HCT116 (cell line): ENCODE measurements at regions not wholly inside any gene's neighbourhood (a gene's known extent, or its start where the extent isn't known, plus 50 kb on each side); places are given as distances from the start of the nearest gene placed in this dataset.

ENCODE experiments used
- ATAC-seq: fragments of 200-7000 bp; cut with Tn5 transposase; 2 replicates; pipeline ENCODE4 v1.9.1; 2020; ENCODE audit warnings: mild to moderate bottlenecking, moderate library complexity
- BruUV-seq: library from RNA; stranded (reverse); fragments of 400-500 nt; replicated peaks from 2 replicates; lab custom pipeline; 2021; lab: Mats Ljungman, UMichigan
- CTCF ChIA-PET: fragments of 300-600 bp; sonication (Branson Sonifier 250); formaldehyde crosslinking; loops from one replicate; lab custom pipeline; 2021; ENCODE audit warnings: antibody characterized with exemption; lab: Charles Lee
- POLR2A ChIA-PET: fragments of 300-600, 350-600 bp; sonication (Branson Sonifier 250); formaldehyde crosslinking; loops from one replicate; lab custom pipeline; 2021; ENCODE audit warnings: antibody characterized with exemption; lab: Charles Lee
- RAD21 ChIA-PET, 2 experiments: fragments of 300-600 bp; sonication (Branson Sonifier 250); formaldehyde crosslinking; loops; one replicate each; lab custom pipeline; 2023; ENCODE audit warnings: low total read pairs in 2 of 2; ENCODE audit not compliant: uncharacterized antibody in 2 of 2, unreplicated experiment in 2 of 2, low non-redundant PET in 1 of 2; lab: Charles Lee
- DNase-seq: peaks from one replicate; pipeline ENCODE4 v3.0.0-alpha.2; 2010; ENCODE audit warnings: low read depth, low spot score
- H2AFZ ChIP-seq: fragments of 200-600 bp; shearing (Covaris generic), sonication (generic); 2 replicates; pipeline ENCODE4 v1.6.1; 2017; ENCODE audit warnings: low read depth, mixed run types, mixed read lengths, antibody characterized with exemption, low read length; ENCODE audit not compliant: poor library complexity, severe bottlenecking
- H3K27ac ChIP-seq: 2 replicates; pipeline ENCODE4 v1.5.1; 2012; ENCODE audit warnings: low read depth, low read length
- H3K27me3 ChIP-seq: fragments of 200-600 bp; sonication (generic); 2 replicates; pipeline ENCODE4 v1.6.1; 2016; ENCODE audit warnings: mixed run types, low read length, mixed read lengths; ENCODE audit not compliant: insufficient read depth
- H3K36me3 ChIP-seq, 2 experiments: fragments of 200-500 bp in 1 of 2; fragments of 200-600 bp in 1 of 2; sonication (Bioruptor generic) in 1 of 2; sonication (generic) in 1 of 2; 2 replicates each; pipeline versions ENCODE4 v1.5.1 to v1.6.1; 2014 to 2016; ENCODE audit warnings: low read length in 2 of 2, inconsistent platforms in 1 of 2, mixed read lengths in 1 of 2, mixed run types in 1 of 2; ENCODE audit not compliant: insufficient read depth in 2 of 2, control insufficient read depth in 1 of 2
- H3K4me1 ChIP-seq, 2 experiments: fragments of 200-600 bp in 1 of 2; sonication (generic) in 1 of 2; 2 replicates each; pipeline versions ENCODE4 v1.5.1 to v1.6.1; 2012 to 2017; ENCODE audit warnings: low read length in 2 of 2, inconsistent platforms in 1 of 2, mild to moderate bottlenecking in 1 of 2, mixed read lengths in 1 of 2, mixed run types in 1 of 2, moderate library complexity in 1 of 2; ENCODE audit not compliant: insufficient read depth in 2 of 2, control insufficient read depth in 1 of 2
- H3K4me2 ChIP-seq: fragments of 200-600 bp; sonication (generic); 2 replicates; pipeline ENCODE4 v1.6.1; 2017; ENCODE audit warnings: mixed run types, low read length, mixed read lengths
- H3K4me3 ChIP-seq, 2 experiments: fragments of 200-600 bp in 1 of 2; sonication (generic) in 1 of 2; replicated peaks in 1 of 2; 2 replicates each; pipeline ENCODE4 v1.5.1; 2011 to 2016; ENCODE audit warnings: low read length in 2 of 2, control low read depth in 1 of 2, low read depth in 1 of 2, mild to moderate bottlenecking in 1 of 2, mixed read lengths in 1 of 2, mixed run types in 1 of 2
- H3K79me2 ChIP-seq: fragments of 200-600 bp; sonication (generic); 2 replicates; pipeline ENCODE4 v1.6.1; 2017; ENCODE audit warnings: mild to moderate bottlenecking, mixed run types, low read length, moderate library complexity, mixed read lengths; ENCODE audit not compliant: insufficient read depth
- H3K9ac ChIP-seq: fragments of 200-600 bp; sonication (generic); 2 replicates; pipeline ENCODE4 v1.6.1; 2016; ENCODE audit warnings: low read length, mixed read lengths
- H3K9me2 ChIP-seq: fragments of 200-600 bp; sonication (generic), shearing (Covaris generic); 2 replicates; pipeline ENCODE4 v1.6.1; 2017; ENCODE audit warnings: mixed run types, mild to moderate bottlenecking, moderate library complexity; ENCODE audit not compliant: insufficient read depth
- H3K9me3 ChIP-seq, 2 experiments: fragments of 200-500 bp in 1 of 2; fragments of 200-600 bp in 1 of 2; sonication (Bioruptor generic) in 1 of 2; sonication (generic) in 1 of 2; 2 replicates each; pipeline ENCODE4 v1.6.1; 2014 to 2017; ENCODE audit warnings: low read length in 2 of 2, mixed read lengths in 2 of 2, inconsistent platforms in 1 of 2, low read depth in 1 of 2, mild to moderate bottlenecking in 1 of 2, mixed run types in 1 of 2, moderate library complexity in 1 of 2; ENCODE audit not compliant: control insufficient read depth in 1 of 2, insufficient read depth in 1 of 2
- H4K20me1 ChIP-seq: fragments of 200-600 bp; sonication (generic), shearing (Covaris generic); 2 replicates; pipeline ENCODE4 v1.6.1; 2017; ENCODE audit warnings: mixed run types, mild to moderate bottlenecking, moderate library complexity; ENCODE audit not compliant: insufficient read depth
- ATF3 ChIP-seq: IDR thresholded peaks from 2 replicates; pipeline ENCODE4 v1.6.1; 2012
- CBX3 ChIP-seq: IDR thresholded peaks from 2 replicates; pipeline ENCODE4 v1.6.1; 2012; ENCODE audit warnings: low read depth
- CTCF ChIP-seq, 3 experiments: fragments of 200-600 bp in 1 of 3; sonication (generic) in 1 of 3; IDR thresholded peaks in 2 of 3; conservative IDR thresholded peaks in 1 of 3; 2 replicates each; pipeline ENCODE4 v1.5.1; 2012 to 2017; ENCODE audit warnings: low read depth in 2 of 3, low read length in 2 of 3, antibody characterized with exemption in 1 of 3, borderline replicate concordance in 1 of 3, control low read depth in 1 of 3, mild to moderate bottlenecking in 1 of 3, mixed read lengths in 1 of 3, mixed run types in 1 of 3, moderate library complexity in 1 of 3; ENCODE audit not compliant: insufficient read depth in 1 of 3
- EZH2phosphoT487 ChIP-seq: fragments of 200-600 bp; IDR thresholded peaks from 2 replicates; pipeline ENCODE4 v1.6.1; 2018; ENCODE audit warnings: antibody characterized with exemption, borderline replicate concordance
- FOSL1 ChIP-seq: IDR thresholded peaks from 2 replicates; pipeline ENCODE4 v1.6.1; 2012; ENCODE audit warnings: low read depth
- POLR2AphosphoS5 ChIP-seq: IDR thresholded peaks from 2 replicates; pipeline ENCODE4 v1.6.1; 2011; ENCODE audit warnings: mild to moderate bottlenecking, low read depth, low read length, moderate library complexity
- RAD21 ChIP-seq: IDR thresholded peaks from 2 replicates; pipeline ENCODE4 v1.6.1; 2012; ENCODE audit warnings: low read depth, mild to moderate bottlenecking
- REST ChIP-seq: IDR thresholded peaks from 2 replicates; pipeline ENCODE4 v1.6.1; 2012; ENCODE audit warnings: low read depth
- SIN3A ChIP-seq: IDR thresholded peaks from 2 replicates; pipeline ENCODE4 v1.6.1; 2012; ENCODE audit warnings: low read depth
- SP1 ChIP-seq: IDR thresholded peaks from 2 replicates; pipeline ENCODE4 v1.6.1; 2012; ENCODE audit warnings: low read depth
- TCF7L2 ChIP-seq: IDR thresholded peaks from 2 replicates; pipeline ENCODE4 v1.7.0; 2011; ENCODE audit warnings: borderline replicate concordance, inconsistent platforms; ENCODE audit not compliant: insufficient read depth, insufficient read length; ENCODE audit errors: extremely low read depth
- ZFX ChIP-seq: fragments of 450-650 bp; IDR thresholded peaks from 2 replicates; pipeline ENCODE4 v1.6.1; 2017
- intact Hi-C: fragments of 100-400 bp; cut with micrococcal nuclease; formaldehyde crosslinking; loops from 2 replicates; pipeline ENCODE4 v1.10.0; 2022

- intact Hi-C loops, result no loop called here
- H3K9ac ChIP-seq, result no peak overlapping the region
- peaks cover 9 to 10% of the 10 kb centered on the region in 2 experiments; a peak in 3 of 4 replicates for H3K4me1 ChIP-seq
- H3K36me3 ChIP-seq, result no peaks in the 10 kb centered on the region
- no peak overlapping the region for H3K4me3 ChIP-seq
- ChIA-PET CTCF (no interaction called here), POLR2A (no interaction called here), RAD21 (no interaction called here)
- no peak for ATAC-seq
- no peak overlapping the region for H3K4me2 ChIP-seq
- no peak overlapping the region for H2AFZ ChIP-seq
- BruUV-seq, result no TSS peak
- H3K79me2 ChIP-seq, result no peaks in the 10 kb centered on the region
- no peaks in the 10 kb centered on the region for H3K27me3 ChIP-seq
- no peak for DNase-seq
- no peaks in the 10 kb centered on the region for H3K9me2 ChIP-seq
- TF ChIP-seq ATF3, result no peak
- H3K27ac ChIP-seq, result no peak overlapping the region
- H4K20me1 ChIP-seq, result no peaks in the 10 kb centered on the region
- H3K9me3 ChIP-seq, result no peaks in the 10 kb centered on the region
Measured at GRCh38 chr1:10905841-10906655, 106.4 kb upstream of the TARDBP start.

GRCh38 chr1:10906866-10907519, 105.5 kb upstream of the TARDBP start:
- ChIA-PET CTCF (no interaction called here), RAD21 (no interaction called here), POLR2A (no interaction called here)
- no TSS peak for BruUV-seq
- Histone ChIP-seq H3K4me2 (no peak overlapping the region), H3K4me1 (peaks cover 0 to under 1% of the 10 kb centered on the region in 2 experiments; a peak in 2 of 4 replicates), H3K9ac (no peak overlapping the region), H4K20me1 (no peaks in the 10 kb centered on the region), H3K27me3 (no peaks in the 10 kb centered on the region), H2AFZ (no peak overlapping the region), H3K27ac (no peak overlapping the region), H3K4me3 (no peak overlapping the region), H3K9me2 (no peaks in the 10 kb centered on the region), H3K36me3 (no peaks in the 10 kb centered on the region), H3K9me3 (no peaks in the 10 kb centered on the region), H3K79me2 (no peaks in the 10 kb centered on the region)
- intact Hi-C loops, result no loop called here
- no peak for ATAC-seq
- no peak for DNase-seq
- TF ChIP-seq CBX3 (no peak), SP1 (no peak), EZH2phosphoT487 (no peak), RAD21 (no peak), SIN3A (no peak), CTCF (IDR thresholded peaks at IDR 0.05 in 2 of 3, conservative IDR thresholded peaks at IDR 0.05 in 1 of 3; ENCODE audit: borderline replicate concordance in 1 of 3, insufficient read depth in 1 of 3, low read depth in 2 of 3, low read length in 2 of 3) (no peak), FOSL1 (no peak), ATF3 (no peak), POLR2AphosphoS5 (no peak), TCF7L2 (no peak), REST (no peak), ZFX (no peak)
